SK-N-MC (cell line): ENCODE measurements at regions not wholly inside any gene's neighbourhood (a gene's known extent, or its start where the extent isn't known, plus 50 kb on each side); places are given as distances from the start of the nearest gene placed in this dataset.

Experiments
- EZH2 ChIP-seq: fragments of 200-600 bp; sonication (generic); IDR thresholded peaks from one replicate; pipeline ENCODE4 v1.6.1; 2017; ENCODE audit warnings: antibody characterized with exemption
- FOXP2 ChIP-seq: optimal IDR thresholded peaks from 2 replicates; pipeline ENCODE3; 2011; ENCODE audit warnings: mild to moderate bottlenecking, moderate library complexity; ENCODE audit not compliant: insufficient read depth; ENCODE audit errors: extremely low read length, control extremely low read depth
- POLR2AphosphoS5 ChIP-seq: IDR thresholded peaks from 2 replicates; pipeline ENCODE4 v1.6.1; 2012; ENCODE audit warnings: mild to moderate bottlenecking, low read depth, low read length, borderline replicate concordance

GRCh38 chr5:12985142-12985541, 959.3 kb downstream of the DNAH5 start:
- no peak for TF ChIP-seq POLR2AphosphoS5
- no peak for TF ChIP-seq EZH2
- TF ChIP-seq FOXP2: no peak
